CD4-positive, alpha-beta T cell treated with Interleukin-10 for 1 hour (primary cell): ENCODE measurements at regions not wholly inside any gene's neighbourhood (a gene's known extent, or its start where the extent isn't known, plus 50 kb on each side); places are given as distances from the start of the nearest gene placed in this dataset.

Experiments
- DNase-seq: peaks from one replicate; pipeline ENCODE4 v3.0.0-alpha.2; 2020

- no peak for DNase-seq
These were observed 561.9 kb downstream of the CCER1 start for GRCh38 chr12:90393089-90393488.

GRCh38 chr12:90390947-90391346 lies 564.0 kb downstream of the CCER1 start:
- DNase-seq = no peak

- DNase-seq = no peak
These were observed 586.9 kb downstream of the CCER1 start for GRCh38 chr12:90368081-90368480.

GRCh38 chr12:90366286-90366685 lies 588.7 kb downstream of the CCER1 start:
- DNase-seq = no peak

GRCh38 chr12:90360300-90360699 lies 594.7 kb downstream of the CCER1 start:
- no peak for DNase-seq

GRCh38 chr12:90355711-90356355 lies 599.1 kb downstream of the CCER1 start:
- DNase-seq = no peak

- DNase-seq = no peak
These were observed 611.0 kb downstream of the CCER1 start for GRCh38 chr12:90343966-90344365.

GRCh38 chr12:90342081-90342480 lies 612.9 kb downstream of the CCER1 start:
- DNase-seq = no peak

- DNase-seq = no peak
These were observed 615.1 kb downstream of the CCER1 start for GRCh38 chr12:90339837-90340236.

- DNase-seq = no peak
These were observed 616.6 kb downstream of the CCER1 start for GRCh38 chr12:90338365-90338764.

GRCh38 chr12:90337018-90337417 lies 618.0 kb downstream of the CCER1 start:
- no peak for DNase-seq

GRCh38 chr12:90335566-90335965 lies 619.4 kb downstream of the CCER1 start:
- DNase-seq = no peak

GRCh38 chr12:90333939-90334338 lies 621.0 kb downstream of the CCER1 start:
- no peak for DNase-seq

GRCh38 chr12:90333424-90333823 lies 621.6 kb downstream of the CCER1 start:
- DNase-seq = no peak

- no peak for DNase-seq
These were observed 623.2 kb downstream of the CCER1 start for GRCh38 chr12:90331821-90332220.

- no peak for DNase-seq
These were observed 622.6 kb upstream of the ATP2B1 start for GRCh38 chr12:90331262-90331661.

- DNase-seq = no peak
These were observed 619.4 kb upstream of the ATP2B1 start for GRCh38 chr12:90327793-90328743.

- no peak for DNase-seq
These were observed 614.6 kb upstream of the ATP2B1 start for GRCh38 chr12:90323217-90323616.

- no peak for DNase-seq
These were observed 613.4 kb upstream of the ATP2B1 start for GRCh38 chr12:90322006-90322405.

- DNase-seq = no peak
These were observed 612.7 kb upstream of the ATP2B1 start for GRCh38 chr12:90321369-90321768.

- no peak for DNase-seq
These were observed 602.9 kb upstream of the ATP2B1 start for GRCh38 chr12:90311561-90311960.

GRCh38 chr12:90305379-90305778 lies 596.7 kb upstream of the ATP2B1 start:
- DNase-seq = no peak

- no peak for DNase-seq
These were observed 595.6 kb upstream of the ATP2B1 start for GRCh38 chr12:90304231-90304630.

GRCh38 chr12:90303771-90304170 lies 595.1 kb upstream of the ATP2B1 start:
- DNase-seq = no peak
